A549 (cell line): ENCODE measurements at regions not wholly inside any gene's neighbourhood (a gene's known extent, or its start where the extent isn't known, plus 50 kb on each side); places are given as distances from the start of the nearest gene placed in this dataset.
A peak's percentile ranks its signal among the peaks of the same experiment; 100 is the strongest.
"Not testable (repeated sequence)": the region's sequence is repeated elsewhere in the genome, so short reads cannot be mapped to it uniquely, and the experiment has no call there.

Source experiments
- ATAC-seq, 2 experiments: fragments of 200-7000 bp in 1 of 2; fragments of >200 bp in 1 of 2; cut with Nextera tagmentation in 1 of 2; cut with Tn5 transposase in 1 of 2; 3 replicates each; pipeline versions ENCODE4 v1.8.0 to v1.9.1; 2018 to 2020; ENCODE audit warnings: mild to moderate bottlenecking in 1 of 2, moderate library complexity in 1 of 2
- CTCF ChIA-PET: fragments of 300-600 bp; sonication (Branson Sonifier 250); formaldehyde crosslinking; extraction: SDS; loops from one replicate; lab custom pipeline; 2021; ENCODE audit warnings: antibody characterized with exemption, inconsistent platforms; lab: Yijun Ruan, JAX
- POLR2A ChIA-PET: fragments of 350-600 bp; formaldehyde crosslinking; extraction: SDS; loops from one replicate; lab custom pipeline; 2021; ENCODE audit warnings: antibody characterized with exemption, inconsistent platforms; lab: Yijun Ruan, JAX
- DNase-seq, 2 experiments: peaks; one replicate each; pipeline versions ENCODE4 v3.0.0 to v3.0.0-alpha.2; 2011 to 2016; ENCODE audit warnings: low read depth in 1 of 2, low spot score in 1 of 2
- FAIRE-seq: peaks from 2 replicates; lab custom pipeline; 2011; peaks lifted over from hg19 to GRCh38; lab: Jason Lieb, UNC
- H3K27ac ChIP-seq, 2 experiments: fragments of >200 bp; sonication (Bioruptor Twin); formaldehyde crosslinking; 3 replicates each; pipeline ENCODE4 v1.5.1; 2016 to 2017
- H3K4me1 ChIP-seq: fragments of >200 bp; sonication (Bioruptor Twin); formaldehyde crosslinking; 3 replicates; pipeline ENCODE4 v1.6.1; 2016
- H3K4me2 ChIP-seq: fragments of >200 bp; sonication (Bioruptor Twin); formaldehyde crosslinking; 3 replicates; pipeline ENCODE4 v1.6.1; 2016
- H3K4me3 ChIP-seq: fragments of >200 bp; sonication (Bioruptor Twin); formaldehyde crosslinking; 3 replicates; pipeline ENCODE4 v1.5.1; 2016
- H3K9me3 ChIP-seq: fragments of >200 bp; sonication (Bioruptor Twin); formaldehyde crosslinking; 3 replicates; pipeline ENCODE4 v1.6.1; 2016
- ATOH8 ChIP-seq: fragments of 250-450 bp; sonication (Bioruptor Pico); IDR thresholded peaks from 2 replicates; pipeline ENCODE4 v1.5.0; 2020; ENCODE audit warnings: low read depth, mild to moderate bottlenecking, moderate library complexity
- CEBPB ChIP-seq, 2 experiments: fragments of >200 bp in 1 of 2; sonication (Bioruptor Twin) in 1 of 2; formaldehyde crosslinking in 1 of 2; IDR thresholded peaks; 2 replicates each; pipeline ENCODE4 v1.6.1; 2012 to 2016
- EHMT2 ChIP-seq: fragments of 200-600 bp; sonication (generic); IDR thresholded peaks from 2 replicates; pipeline ENCODE4 v1.6.1; 2016; ENCODE audit warnings: antibody characterized with exemption, low read depth, mild to moderate bottlenecking, moderate library complexity
- ESRRA ChIP-seq: fragments of 150-350 bp; IDR thresholded peaks from 2 replicates; pipeline ENCODE4 v1.6.1; 2014; ENCODE audit warnings: mild to moderate bottlenecking, low read length, borderline replicate concordance
- FOSB ChIP-seq: fragments of 250-450 bp; sonication (Bioruptor Pico); IDR thresholded peaks from 2 replicates; pipeline ENCODE4 v1.5.0; 2020; ENCODE audit warnings: mild to moderate bottlenecking, moderate library complexity
- FOXS1 ChIP-seq: fragments of 250-450 bp; sonication (Bioruptor Pico); IDR thresholded peaks from 2 replicates; pipeline ENCODE4 v1.5.0; 2020; ENCODE audit warnings: mild to moderate bottlenecking, moderate library complexity
- GATA3 ChIP-seq: IDR thresholded peaks from 2 replicates; pipeline ENCODE4 v1.6.1; 2012; ENCODE audit warnings: borderline replicate concordance
- HES2 ChIP-seq: fragments of >200 bp; sonication (Bioruptor Twin); formaldehyde crosslinking; IDR thresholded peaks from 2 replicates; pipeline ENCODE4 v1.6.1; 2016
- HEYL ChIP-seq: fragments of 250-450 bp; sonication (Bioruptor Pico); IDR thresholded peaks from 2 replicates; pipeline ENCODE4 v1.8.0; 2021; ENCODE audit warnings: mild to moderate bottlenecking, moderate library complexity
- HOXB13 ChIP-seq: fragments of 250-450 bp; sonication (Bioruptor Pico); IDR thresholded peaks from 2 replicates; pipeline ENCODE4 v1.5.0; 2020; ENCODE audit warnings: low read depth, mild to moderate bottlenecking, moderate library complexity
- HOXB5 ChIP-seq: fragments of 250-450 bp; sonication (Bioruptor Pico); IDR thresholded peaks from 2 replicates; pipeline ENCODE4 v1.5.0; 2020; ENCODE audit warnings: mild to moderate bottlenecking, moderate library complexity
- JUN ChIP-seq, 2 experiments: fragments of >200 bp; sonication (Bioruptor Twin); formaldehyde crosslinking; IDR thresholded peaks; 2 replicates in 1 of 2; 3 replicates in 1 of 2; pipeline ENCODE4 v1.6.1; 2016 to 2017
- POLR2A ChIP-seq: IDR thresholded peaks from 2 replicates; pipeline ENCODE4 v1.6.1; 2012; ENCODE audit warnings: mild to moderate bottlenecking, low read length
- RAD21 ChIP-seq, 2 experiments: fragments of >200 bp in 1 of 2; sonication (Bioruptor Twin) in 1 of 2; formaldehyde crosslinking in 1 of 2; IDR thresholded peaks in 1 of 2; conservative IDR thresholded peaks in 1 of 2; 2 replicates in 1 of 2; 3 replicates in 1 of 2; pipeline ENCODE4 v1.6.1; 2012 to 2018; ENCODE audit warnings: inconsistent platforms in 1 of 2
- RFX5 ChIP-seq: fragments of 450-650 bp; IDR thresholded peaks from 2 replicates; pipeline ENCODE4 v1.7.1; 2014; ENCODE audit warnings: antibody characterized with exemption, mild to moderate bottlenecking, moderate library complexity
- SREBF2 ChIP-seq: fragments of 450-650 bp; IDR thresholded peaks from 2 replicates; pipeline ENCODE4 v1.6.1; 2014; ENCODE audit warnings: mild to moderate bottlenecking, moderate library complexity
- ZC3H11A ChIP-seq: fragments of 450-650 bp; IDR thresholded peaks from 2 replicates; pipeline ENCODE4 v1.6.1; 2014; ENCODE audit warnings: antibody characterized with exemption, mild to moderate bottlenecking
- WGBS: methylation state at CpG from one replicate; pipeline ENCODE4 v1.1.6; 2017; ENCODE audit errors: missing lambda C conversion rate; 5-methylcytosine and 5-hydroxymethylcytosine counted together

- FAIRE-seq: no peak
- no peak for TF ChIP-seq HOXB13 (CRISPR knock-in tag)
- no peak for TF ChIP-seq RFX5
- TF ChIP-seq EHMT2: no peak
- TF ChIP-seq HES2: no peak
- no peak for TF ChIP-seq ESRRA
- TF ChIP-seq JUN (IDR thresholded peaks at IDR 0.05): no peak
- no peak for TF ChIP-seq ZC3H11A
- no peak for TF ChIP-seq FOXS1 (CRISPR knock-in tag)
- TF ChIP-seq FOSB (CRISPR knock-in tag): no peak
- TF ChIP-seq RAD21 (conservative IDR thresholded peaks at IDR 0.05 in 1 of 2, IDR thresholded peaks at IDR 0.05 in 1 of 2): no peak
- H3K27ac ChIP-seq: no peak overlapping the region
- CTCF ChIA-PET: no interaction called here
- no peak for DNase-seq
- no peak for ATAC-seq
- POLR2A ChIA-PET: no interaction called here
- H3K4me2 ChIP-seq: no peak overlapping the region
- H3K4me3 ChIP-seq: no peak overlapping the region
- no peaks in the 10 kb centered on the region for H3K4me1 ChIP-seq
- H3K9me3 ChIP-seq: no peaks in the 10 kb centered on the region
Measured at GRCh38 chr3:53420831-53421230, 73.5 kb upstream of the DCP1A start.

GRCh38 chr3:53422954-53423698 lies 71.3 kb upstream of the CACNA1D start:
- POLR2A ChIA-PET: no interaction called here
- ATAC-seq (no peak), DNase-seq (no peak), FAIRE-seq (no peak)
- no peak overlapping the region for H3K4me2 ChIP-seq
- TF ChIP-seq ATOH8: no peak
- no peak for TF ChIP-seq CEBPB (IDR thresholded peaks at IDR 0.05)
- TF ChIP-seq SREBF2: no peak
- no peaks in the 10 kb centered on the region for H3K4me1 ChIP-seq
- no peak overlapping the region for H3K4me3 ChIP-seq
- WGBS: 100% methylated on average over 2 of the region's 2 CpGs
- CTCF ChIA-PET: no interaction called here
- H3K27ac ChIP-seq: no peak overlapping the region
- no peaks in the 10 kb centered on the region for H3K9me3 ChIP-seq

GRCh38 chr3:53425936-53426335 lies 68.5 kb upstream of the CACNA1D start:
- FAIRE-seq (no peak), DNase-seq (no peak), ATAC-seq (no peak)
- no peak overlapping the region for H3K4me2 ChIP-seq
- no peak overlapping the region for H3K4me3 ChIP-seq
- H3K27ac ChIP-seq: no peak overlapping the region
- CTCF ChIA-PET: no interaction called here
- POLR2A ChIA-PET: no interaction called here
- no peaks in the 10 kb centered on the region for H3K9me3 ChIP-seq
- H3K4me1 ChIP-seq: no peaks in the 10 kb centered on the region
- 39% methylated on average over 2 of the region's 2 CpGs for WGBS
- TF ChIP-seq HOXB5: no peak
- TF ChIP-seq POLR2A: no peak

- ChIA-PET CTCF (no interaction called here), POLR2A (no interaction called here)
- peak in 1 of 2 experiments; percentile 32; a peak in 1 of 6 replicates for ATAC-seq
- Histone ChIP-seq H3K9me3 (no peaks in the 10 kb centered on the region), H3K27ac (no peak overlapping the region), H3K4me2 (no peak overlapping the region), H3K4me1 (no peaks in the 10 kb centered on the region), H3K4me3 (no peak overlapping the region)
- DNase-seq: peak in 1 of 2 experiments; percentile 12
- TF ChIP-seq RAD21 (conservative IDR thresholded peaks at IDR 0.05 in 1 of 2, IDR thresholded peaks at IDR 0.05 in 1 of 2) (peak; percentile 19 to 38; a peak in 1 of 5 replicates), GATA3 (no peak), HEYL (CRISPR knock-in tag) (no peak)
- 32% methylated on average over 4 of the region's 4 CpGs for WGBS
- no peak for FAIRE-seq
Measured at GRCh38 chr3:53426918-53427317, 67.5 kb upstream of the CACNA1D start.

- 72% methylated on average over 4 of the region's 4 CpGs for WGBS
- H3K4me2 ChIP-seq: no peak overlapping the region
- ATAC-seq (no peak), FAIRE-seq (no peak), DNase-seq (no peak)
- TF ChIP-seq FOSB (CRISPR knock-in tag) (no peak), HOXB5 (no peak), HES2 (no peak)
- no peak overlapping the region for H3K27ac ChIP-seq
- H3K4me3 ChIP-seq: no peak overlapping the region
- CTCF ChIA-PET: no interaction called here
- POLR2A ChIA-PET: no interaction called here
- no peaks in the 10 kb centered on the region for H3K4me1 ChIP-seq
- no peaks in the 10 kb centered on the region for H3K9me3 ChIP-seq
Measured at GRCh38 chr3:53436828-53437227, 57.6 kb upstream of the CACNA1D start.

GRCh38 chr3:53442863-53443262 lies 51.5 kb upstream of the CACNA1D start:
- H3K27ac ChIP-seq, H3K4me3 ChIP-seq, H3K4me1 ChIP-seq, POLR2A ChIA-PET, DNase-seq, H3K9me3 ChIP-seq, H3K4me2 ChIP-seq, ATAC-seq, FAIRE-seq, CTCF ChIA-PET: not testable (repeated sequence)
- 35% methylated on average over 3 of the region's 3 CpGs for WGBS
